Suprapubic skin (tissue), 4 donors: ENCODE measurements at regions not wholly inside any gene's neighbourhood (a gene's known extent, or its start where the extent isn't known, plus 50 kb on each side); places are given as distances from the start of the nearest gene placed in this dataset.

Experiments
- POLR2A ChIP-seq, 2 donors: fragments of 450-650 bp; IDR thresholded peaks; one replicate each; pipeline ENCODE4 v1.6.1; 2017; ENCODE audit warnings: antibody characterized with exemption in 2 of 2, mild to moderate bottlenecking in 2 of 2, moderate library complexity in 2 of 2
- POLR2AphosphoS5 ChIP-seq, 3 donors: sonication (generic); formaldehyde crosslinking; IDR thresholded peaks; one replicate each; pipeline ENCODE4 v1.6.1; 2017; ENCODE audit warnings: antibody characterized with exemption in 3 of 3
- TF ChIP-seq, protein P1 (sequence below), 2 donors: fragments of 200-600 bp in 1 of 2; fragments of 450-650 bp in 1 of 2; sonication (generic) in 1 of 2; IDR thresholded peaks; one replicate each; pipeline ENCODE4 v1.5.1; 2016 to 2019; ENCODE audit warnings: antibody characterized with exemption in 2 of 2, mild to moderate bottlenecking in 1 of 2, moderate library complexity in 1 of 2

GRCh38 chr12:86743875-86744536, 487.8 kb upstream of the MGAT4C start:
- TF ChIP-seq POLR2AphosphoS5 (IDR thresholded peaks at IDR 0.05) (no peak), POLR2A (IDR thresholded peaks at IDR 0.05) (no peak)
- TF ChIP-seq, protein P1, sequence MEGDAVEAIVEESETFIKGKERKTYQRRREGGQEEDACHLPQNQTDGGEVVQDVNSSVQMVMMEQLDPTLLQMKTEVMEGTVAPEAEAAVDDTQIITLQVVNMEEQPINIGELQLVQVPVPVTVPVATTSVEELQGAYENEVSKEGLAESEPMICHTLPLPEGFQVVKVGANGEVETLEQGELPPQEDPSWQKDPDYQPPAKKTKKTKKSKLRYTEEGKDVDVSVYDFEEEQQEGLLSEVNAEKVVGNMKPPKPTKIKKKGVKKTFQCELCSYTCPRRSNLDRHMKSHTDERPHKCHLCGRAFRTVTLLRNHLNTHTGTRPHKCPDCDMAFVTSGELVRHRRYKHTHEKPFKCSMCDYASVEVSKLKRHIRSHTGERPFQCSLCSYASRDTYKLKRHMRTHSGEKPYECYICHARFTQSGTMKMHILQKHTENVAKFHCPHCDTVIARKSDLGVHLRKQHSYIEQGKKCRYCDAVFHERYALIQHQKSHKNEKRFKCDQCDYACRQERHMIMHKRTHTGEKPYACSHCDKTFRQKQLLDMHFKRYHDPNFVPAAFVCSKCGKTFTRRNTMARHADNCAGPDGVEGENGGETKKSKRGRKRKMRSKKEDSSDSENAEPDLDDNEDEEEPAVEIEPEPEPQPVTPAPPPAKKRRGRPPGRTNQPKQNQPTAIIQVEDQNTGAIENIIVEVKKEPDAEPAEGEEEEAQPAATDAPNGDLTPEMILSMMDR (IDR thresholded peaks at IDR 0.05), result no peak
